HCT116 (cell line): ENCODE measurements at regions not wholly inside any gene's neighbourhood (a gene's known extent, or its start where the extent isn't known, plus 50 kb on each side); places are given as distances from the start of the nearest gene placed in this dataset.

Experiments used
- CTCF ChIP-seq, 3 experiments: fragments of 200-600 bp in 1 of 3; sonication (generic) in 1 of 3; IDR thresholded peaks in 2 of 3; conservative IDR thresholded peaks in 1 of 3; 2 replicates each; pipeline ENCODE4 v1.5.1; 2012 to 2017; ENCODE audit warnings: low read depth in 2 of 3, low read length in 2 of 3, antibody characterized with exemption in 1 of 3, borderline replicate concordance in 1 of 3, control low read depth in 1 of 3, mild to moderate bottlenecking in 1 of 3, mixed read lengths in 1 of 3, mixed run types in 1 of 3, moderate library complexity in 1 of 3; ENCODE audit not compliant: insufficient read depth in 1 of 3
- JUND ChIP-seq: IDR thresholded peaks from 2 replicates; pipeline ENCODE4 v1.6.1; 2012
- ZBTB33 ChIP-seq: IDR thresholded peaks from 2 replicates; pipeline ENCODE4 v1.6.1; 2011; ENCODE audit warnings: mild to moderate bottlenecking, low read length, moderate library complexity; ENCODE audit not compliant: insufficient replicate concordance; ENCODE audit errors: extremely low read depth
- TF ChIP-seq, protein P1 (sequence below): IDR thresholded peaks from 2 replicates; pipeline ENCODE4 v1.6.1; 2012

- TF ChIP-seq, protein P1, sequence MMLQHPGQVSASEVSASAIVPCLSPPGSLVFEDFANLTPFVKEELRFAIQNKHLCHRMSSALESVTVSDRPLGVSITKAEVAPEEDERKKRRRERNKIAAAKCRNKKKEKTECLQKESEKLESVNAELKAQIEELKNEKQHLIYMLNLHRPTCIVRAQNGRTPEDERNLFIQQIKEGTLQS = no peak
- TF ChIP-seq CTCF (IDR thresholded peaks at IDR 0.05 in 2 of 3, conservative IDR thresholded peaks at IDR 0.05 in 1 of 3; ENCODE audit: borderline replicate concordance in 1 of 3, insufficient read depth in 1 of 3, low read depth in 2 of 3, low read length in 2 of 3) (no peak), JUND (no peak), ZBTB33 (no peak)
These were observed 123.2 kb downstream of the WIF1 start for GRCh38 chr12:64997858-64998257.
